ENCODE measurements at regions not wholly inside any gene's neighbourhood (a gene's known extent, or its start where the extent isn't known, plus 50 kb on each side); places are given as distances from the start of the nearest gene placed in this dataset.

GRCh38 chr17:13957636-13958035 is 111.7 kb upstream of the COX10 start:
- TF ChIP-seq CTCF (IDR thresholded peaks at IDR 0.05) (no peak), POLR2AphosphoS5 (IDR thresholded peaks at IDR 0.05) (no peak)
